HG02885 (cell line): ENCODE measurements at regions not wholly inside any gene's neighbourhood (a gene's known extent, or its start where the extent isn't known, plus 50 kb on each side); places are given as distances from the start of the nearest gene placed in this dataset.

ENCODE experiments used
- ATAC-seq: cut with Tn5 transposase; IDR thresholded peaks from one replicate; pipeline ENCODE4 v1.9.1; 2021; ENCODE audit warnings: mild to moderate bottlenecking; ENCODE audit not compliant: unreplicated experiment, poor library complexity

DNA sequence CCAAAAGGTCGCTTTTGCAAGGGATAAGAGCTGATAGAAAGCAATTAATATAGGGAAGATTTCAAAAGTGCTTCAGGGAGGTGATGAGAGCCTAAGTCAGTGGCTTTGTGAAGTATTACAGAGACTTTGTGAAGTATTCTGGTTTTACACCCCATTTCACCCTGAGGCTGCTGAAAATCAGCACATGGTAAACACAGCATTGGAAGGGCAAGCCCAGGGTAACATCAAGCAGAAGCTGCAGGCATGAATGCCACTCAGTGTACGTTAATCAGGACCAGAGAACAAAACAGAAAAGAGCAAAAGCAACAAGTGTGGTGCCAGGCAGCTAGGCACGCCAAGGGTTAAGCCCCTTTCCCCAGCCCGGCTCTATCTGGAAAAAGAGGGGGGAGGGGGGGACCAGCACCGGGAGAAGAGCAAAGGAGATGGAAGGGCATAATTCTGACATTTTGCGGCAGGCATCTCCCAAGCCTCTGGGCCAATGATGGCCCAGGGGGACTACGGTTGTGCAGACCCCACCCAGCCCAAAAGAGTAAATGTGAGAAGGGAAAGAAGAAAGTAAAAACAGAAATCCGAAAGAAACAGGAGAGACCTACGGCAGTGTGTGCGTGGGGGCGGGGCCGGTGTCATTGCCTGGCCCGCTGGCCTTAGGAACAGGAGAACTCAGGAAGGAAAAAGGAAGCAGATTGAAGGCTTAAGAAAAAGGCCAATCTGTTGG is 58.9 kb downstream of the DHRS2 start:
- ATAC-seq: no peak

DNA sequence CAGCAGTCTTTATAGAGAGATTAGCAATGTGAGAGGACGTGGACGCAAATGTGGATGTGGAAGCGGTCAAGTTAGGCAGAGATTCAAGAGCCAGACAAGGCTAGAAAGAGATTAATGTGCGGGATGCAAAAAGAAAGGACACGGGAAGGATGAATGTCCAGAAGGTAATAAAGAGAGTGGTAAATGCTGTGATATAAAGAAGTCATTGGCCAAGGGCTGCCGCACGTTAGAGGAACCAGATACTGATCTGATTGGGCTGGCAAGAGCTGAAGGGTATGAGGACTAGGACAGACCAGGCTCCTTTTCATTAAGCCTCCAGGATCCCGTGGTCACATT is 59.5 kb downstream of the DHRS2 start:
- ATAC-seq: no peak

DNA sequence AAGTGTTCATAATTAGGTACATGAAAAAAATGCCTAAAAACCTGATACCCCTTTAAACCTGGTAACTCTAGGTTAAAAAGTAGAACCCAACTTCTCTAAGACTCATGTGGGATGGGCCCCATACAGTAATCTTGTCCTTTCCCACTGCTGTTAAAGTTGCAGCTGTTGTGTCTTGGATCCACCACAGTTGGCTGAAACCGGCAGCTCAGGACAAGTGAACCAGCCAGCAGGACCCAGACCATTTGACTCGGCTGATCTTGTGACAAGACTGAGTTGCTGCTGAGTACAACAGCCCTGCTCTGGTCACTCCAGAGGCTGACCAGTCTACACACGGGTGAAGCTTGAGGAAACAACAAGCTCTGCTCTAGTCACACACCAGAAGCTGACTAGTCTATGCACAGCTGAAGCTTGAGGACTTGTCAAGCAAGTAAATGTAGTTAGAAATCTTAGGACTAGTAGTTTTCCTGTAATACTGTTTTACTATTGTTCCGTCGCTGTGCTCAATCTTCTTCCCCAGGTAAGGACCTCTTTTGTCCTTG is 60.6 kb downstream of the DHRS2 start:
- ATAC-seq: no peak

DNA sequence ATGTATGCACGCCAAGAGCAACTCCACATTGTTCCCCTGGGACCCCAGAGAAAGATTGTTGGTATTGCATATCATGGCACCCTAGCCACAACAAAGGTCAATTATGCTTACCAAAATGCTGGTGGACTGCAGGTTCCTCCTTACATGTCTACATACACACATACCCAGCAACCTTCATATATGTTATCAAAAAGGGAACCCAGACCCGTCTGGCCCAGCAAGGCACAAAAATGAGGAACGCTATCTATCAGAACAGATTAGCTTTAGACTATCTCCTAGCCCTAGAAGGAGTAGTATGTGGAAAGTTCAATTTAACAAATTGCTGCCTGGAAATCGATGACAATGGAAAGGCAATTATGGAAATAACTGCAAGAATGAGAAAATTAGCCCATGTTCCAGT is 61.5 kb downstream of the DHRS2 start:
- ATAC-seq: no peak

DNA sequence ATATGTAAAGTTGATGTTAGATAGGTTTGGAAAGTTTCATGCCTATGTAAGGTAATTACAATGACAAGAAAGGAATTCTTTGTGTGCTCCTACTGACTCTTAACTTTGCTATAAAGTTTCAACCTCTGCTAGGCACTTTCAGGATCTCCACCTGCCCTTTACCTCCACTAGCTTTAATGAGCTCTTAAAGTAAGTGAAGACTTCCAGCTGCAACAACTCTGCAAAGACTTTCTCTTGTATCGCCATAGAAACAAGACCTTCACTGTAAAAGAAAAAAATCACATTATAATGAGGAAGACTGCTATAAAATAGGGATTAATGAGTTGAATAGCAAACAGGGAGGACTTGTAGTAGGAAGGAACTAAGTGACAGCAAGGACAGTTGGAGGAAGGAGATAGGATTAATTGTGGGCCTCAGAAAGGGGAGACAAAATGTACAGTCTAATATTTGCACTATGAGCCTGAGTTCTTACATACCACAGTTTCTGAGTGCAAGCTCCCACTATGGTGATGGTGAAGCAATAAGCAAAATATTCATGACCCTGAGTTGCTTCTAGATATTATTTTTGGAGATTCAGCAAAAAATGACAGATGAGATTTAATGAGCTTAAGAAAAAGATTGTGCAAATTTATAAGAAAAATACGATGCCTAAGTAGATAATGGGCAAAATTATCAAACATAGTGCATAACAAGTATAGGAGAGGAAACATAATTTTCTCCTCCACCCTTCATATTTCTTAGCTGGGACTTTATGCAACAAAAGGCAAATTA is 66.7 kb downstream of the DHRS2 start:
- ATAC-seq: no peak

DNA sequence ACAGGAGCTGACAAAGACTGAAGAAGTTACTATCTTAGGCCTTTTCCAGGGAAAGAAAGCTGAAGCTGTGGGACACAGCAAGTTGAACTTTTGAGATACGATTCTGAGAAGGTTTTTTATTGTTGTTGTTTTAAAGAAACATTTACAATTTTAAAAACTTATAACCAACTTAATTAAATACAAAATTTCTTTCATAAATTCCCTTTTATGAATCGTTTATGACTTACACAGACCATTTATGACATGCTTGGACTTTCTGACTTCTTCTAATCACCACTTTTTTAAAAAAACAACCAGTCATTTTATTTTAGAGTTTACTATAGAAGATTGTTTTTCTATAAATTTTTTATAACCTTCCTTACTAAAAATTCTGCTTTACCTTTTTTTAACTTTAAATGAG is 68.7 kb downstream of the DHRS2 start:
- no peak for ATAC-seq

DNA sequence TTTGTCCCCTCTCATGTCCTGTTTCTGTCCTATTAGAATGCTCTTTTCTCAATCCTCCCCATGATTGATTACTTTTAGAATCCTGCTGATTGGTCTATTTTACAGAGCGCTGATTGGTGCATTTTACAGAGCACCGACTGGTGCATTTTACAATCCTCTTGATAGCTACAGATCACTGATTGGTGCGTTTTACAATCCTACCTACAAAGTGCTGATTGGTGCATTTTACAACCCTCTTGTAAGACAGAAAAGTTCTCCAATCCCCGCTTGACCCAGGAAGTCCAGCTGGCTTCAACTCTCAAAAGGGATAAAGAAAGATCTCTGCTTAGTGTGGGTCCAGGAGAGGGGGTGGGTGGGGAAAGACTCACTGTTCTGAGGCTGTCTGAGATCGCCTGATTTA is 71.3 kb downstream of the DHRS2 start:
- no peak for ATAC-seq

DNA sequence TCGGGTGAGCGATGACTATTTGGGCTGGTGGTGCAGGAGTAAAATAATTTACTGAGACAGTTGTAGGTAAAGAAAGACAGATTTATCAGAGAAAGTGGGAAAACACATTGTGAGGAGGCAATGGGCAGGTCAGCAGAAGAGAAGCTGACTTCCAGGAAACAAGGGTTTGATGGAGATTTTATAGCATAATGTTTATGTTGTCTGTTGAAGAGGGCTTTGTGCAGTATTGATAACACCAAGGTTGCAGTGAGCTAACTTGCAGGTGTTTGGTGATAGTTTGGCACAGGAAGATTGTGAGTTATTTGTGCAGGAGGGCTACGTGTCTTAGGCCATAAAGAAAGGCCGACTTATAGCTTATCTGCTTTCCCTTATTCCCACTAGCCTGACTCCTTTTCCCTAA is 72.2 kb downstream of the DHRS2 start:
- no peak for ATAC-seq

DNA sequence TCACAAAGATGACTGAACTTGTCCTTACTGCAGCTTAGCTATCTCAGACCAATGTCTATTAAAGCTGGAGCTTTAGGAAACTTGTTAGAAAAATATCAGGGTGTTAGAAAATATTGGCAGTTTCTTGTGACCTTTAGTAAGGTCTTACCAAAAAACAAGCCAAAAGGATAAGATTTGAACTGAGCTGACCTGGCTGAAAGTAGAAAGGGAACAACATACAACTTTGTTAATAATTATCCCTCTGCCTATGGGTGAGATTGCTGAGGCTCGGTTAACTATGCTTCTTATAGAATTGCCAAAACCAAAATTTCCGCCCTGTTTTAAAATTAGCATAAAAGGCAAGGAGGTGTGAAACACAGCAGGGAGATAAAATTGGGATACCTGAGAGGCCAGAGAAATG is 73.8 kb downstream of the DHRS2 start:
- ATAC-seq: no peak

DNA sequence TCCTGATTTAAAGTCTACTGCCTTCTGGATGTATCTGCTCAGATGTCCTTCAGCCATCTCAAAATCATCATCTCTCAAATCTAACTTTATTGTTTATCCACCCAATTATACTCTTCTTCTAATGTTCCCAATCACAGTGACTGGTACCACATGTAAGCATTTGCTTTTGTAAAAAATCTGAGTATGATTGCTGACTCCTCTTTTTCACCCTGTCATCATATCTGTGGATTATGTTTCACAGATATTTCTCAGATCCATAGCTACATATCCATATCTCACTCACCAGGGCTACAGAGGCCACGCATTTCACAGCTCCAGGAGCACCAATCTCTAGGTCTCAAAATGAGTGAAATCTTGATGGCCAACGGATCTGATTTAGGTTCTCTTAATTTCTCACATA is 76.1 kb downstream of the DHRS2 start:
- ATAC-seq: no peak

DNA sequence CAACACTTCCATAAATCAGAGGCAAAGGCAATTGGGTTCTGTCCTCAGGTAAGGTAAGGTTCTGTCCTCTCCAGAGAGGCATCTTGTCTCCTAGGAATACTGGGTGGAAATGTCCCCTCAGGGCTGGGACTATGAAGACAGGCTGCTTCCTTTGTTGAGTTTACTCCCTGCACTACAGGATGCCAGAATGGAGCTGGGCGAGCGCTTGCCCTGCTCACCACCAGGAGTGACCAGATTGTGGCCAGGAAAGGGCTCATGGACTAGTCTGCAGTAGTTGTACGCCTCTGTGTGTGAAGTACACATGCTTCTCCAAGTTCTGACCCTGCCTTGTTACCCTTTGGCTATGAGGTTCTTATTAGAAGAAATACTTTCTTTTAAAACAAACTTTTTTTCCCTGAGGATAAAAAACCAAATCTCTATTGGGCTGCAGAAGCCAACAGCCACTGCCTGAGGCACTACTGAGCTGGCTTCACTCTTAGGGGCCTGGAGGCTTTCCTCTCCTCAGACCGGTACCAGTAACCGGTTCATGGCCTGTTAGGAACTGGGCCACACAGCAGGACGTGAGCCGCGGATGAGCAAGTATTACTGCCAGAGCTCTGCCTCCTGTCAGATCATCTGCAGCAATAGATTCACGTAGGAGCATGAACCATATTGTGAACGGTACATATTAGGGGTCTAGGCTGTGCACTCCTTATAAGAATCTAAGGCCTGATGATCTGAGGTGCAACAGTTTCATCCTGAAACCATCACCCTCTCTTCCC is 83.2 kb downstream of the DHRS2 start:
- no peak for ATAC-seq

DNA sequence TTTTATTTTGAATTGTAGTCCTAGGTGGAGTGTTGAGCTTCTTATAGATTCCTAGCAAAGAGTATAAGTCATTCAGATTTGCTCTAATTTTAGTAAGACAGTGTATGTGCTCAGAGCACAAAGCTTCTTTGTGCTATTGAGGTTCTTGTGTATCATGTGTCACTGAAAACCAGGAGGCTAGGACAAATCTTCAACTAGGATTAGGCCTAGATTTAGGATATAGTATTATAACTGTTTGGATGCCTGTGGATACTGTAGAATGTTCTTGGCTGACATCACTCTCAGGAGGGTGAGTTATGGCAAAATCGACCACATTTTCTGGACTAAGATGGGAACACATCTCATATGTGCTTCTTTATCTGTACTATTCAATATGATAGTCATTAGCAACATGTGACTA is 86.5 kb downstream of the DHRS2 start:
- no peak for ATAC-seq

DNA sequence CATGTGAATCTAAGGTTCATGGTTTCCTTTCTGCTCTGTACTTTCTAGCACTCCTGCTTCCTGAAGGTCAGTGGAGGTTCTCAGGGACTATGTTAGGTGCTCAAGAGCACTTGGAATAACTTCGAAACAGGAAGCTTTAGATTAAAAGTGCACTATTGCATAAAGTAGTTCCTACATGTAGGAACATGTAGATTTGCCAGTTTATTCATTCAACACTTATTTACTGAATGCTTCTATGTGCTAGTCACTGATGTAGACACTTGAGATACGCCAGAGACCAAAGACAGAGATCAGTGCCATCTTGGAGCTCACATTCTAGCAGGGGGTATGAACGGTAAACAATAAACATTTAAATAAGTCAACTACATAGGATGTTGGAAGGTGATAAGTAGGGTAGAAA is 87.7 kb downstream of the DHRS2 start:
- no peak for ATAC-seq

DNA sequence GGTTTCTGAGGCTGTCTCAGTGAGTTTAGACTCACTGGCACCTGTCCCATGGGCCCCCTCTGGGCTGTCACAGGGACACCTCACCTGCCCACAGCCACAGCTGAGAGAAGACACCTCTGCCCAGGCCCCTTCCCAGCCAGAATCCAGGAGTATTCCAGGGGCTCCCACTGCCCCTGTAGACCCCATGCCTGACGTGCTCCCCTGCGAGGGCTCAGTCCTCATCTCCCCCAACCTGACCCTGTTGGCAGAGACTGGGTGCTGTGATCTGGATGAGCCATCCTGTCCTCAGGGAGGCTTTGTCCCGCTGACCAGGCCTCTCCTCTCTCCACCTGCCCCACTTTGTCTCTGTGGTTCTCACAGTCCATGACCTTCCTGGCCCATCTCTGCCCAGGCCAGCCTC is 89.4 kb downstream of the DHRS2 start:
- ATAC-seq: no peak

DNA sequence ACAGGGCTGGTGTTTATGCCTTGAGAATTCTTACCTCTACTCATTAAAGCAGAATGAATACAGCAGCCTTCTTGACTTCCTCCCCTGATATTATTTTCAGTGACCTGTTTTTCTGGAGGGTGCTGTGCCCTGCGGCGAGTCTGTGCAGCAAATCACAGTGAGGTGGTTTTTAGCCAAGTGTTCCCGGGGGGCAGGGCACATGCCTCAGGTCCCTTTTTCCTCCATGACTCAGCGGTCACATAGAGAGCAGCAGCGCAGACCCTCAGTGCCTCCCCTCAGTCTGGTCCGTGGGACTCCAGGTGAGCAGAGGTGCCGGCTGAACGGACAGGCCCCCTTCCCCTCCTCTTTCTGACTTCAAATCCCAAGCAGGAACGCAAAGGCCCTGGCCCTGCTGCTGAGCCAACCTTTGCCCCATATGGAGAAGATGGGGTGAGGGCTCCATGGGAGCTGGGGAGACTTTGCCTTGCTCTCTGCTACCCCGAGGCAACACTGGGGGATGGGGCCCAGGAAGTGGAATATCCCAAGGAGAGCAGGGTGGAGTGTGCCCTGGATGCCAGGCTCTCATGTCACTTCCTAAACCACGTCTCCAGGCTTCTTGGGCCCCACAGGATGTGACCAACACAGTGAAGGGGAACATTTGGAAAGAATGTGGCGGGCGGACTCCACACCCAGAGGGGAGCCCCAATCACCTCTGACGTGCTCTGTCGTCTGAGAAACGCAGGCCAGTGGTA is 90.0 kb downstream of the DHRS2 start:
- ATAC-seq: no peak

DNA sequence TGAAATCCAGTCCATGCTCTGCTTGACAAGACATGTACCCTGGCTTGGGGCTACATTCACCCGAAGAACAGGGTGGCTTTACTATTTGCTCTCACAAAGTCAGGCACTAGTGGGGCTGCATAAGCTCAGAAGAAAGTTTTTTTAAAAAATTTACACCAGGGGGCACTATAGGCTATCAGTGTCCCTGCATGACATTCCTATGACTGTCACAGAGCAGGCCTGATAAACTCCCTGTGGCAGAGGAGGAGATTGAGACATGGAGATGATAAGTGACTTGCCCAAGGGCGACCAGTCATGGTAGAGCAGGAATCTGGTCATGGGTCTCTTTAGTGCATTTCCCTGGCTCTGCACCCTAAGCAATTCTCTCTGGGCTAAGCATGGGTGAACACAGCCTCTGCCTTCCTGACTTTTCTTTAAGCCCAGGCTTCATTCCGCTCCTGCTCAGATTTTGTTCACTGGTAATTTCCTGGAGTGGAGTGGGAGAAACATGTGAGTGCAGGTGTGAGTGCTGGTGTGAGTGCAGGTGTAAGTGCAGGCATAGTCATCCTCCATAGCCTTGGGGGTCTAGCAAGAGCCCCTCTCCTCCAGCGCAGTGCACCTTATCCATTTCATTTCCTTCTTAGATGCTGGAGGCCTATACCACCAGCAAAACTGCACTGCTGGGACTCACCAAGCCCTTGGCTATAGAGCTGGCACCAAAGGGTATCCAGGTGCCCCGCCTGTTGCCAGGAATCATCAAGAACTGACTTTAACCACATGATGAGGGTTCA is 91.6 kb downstream of the DHRS2 start:
- ATAC-seq: no peak

DNA sequence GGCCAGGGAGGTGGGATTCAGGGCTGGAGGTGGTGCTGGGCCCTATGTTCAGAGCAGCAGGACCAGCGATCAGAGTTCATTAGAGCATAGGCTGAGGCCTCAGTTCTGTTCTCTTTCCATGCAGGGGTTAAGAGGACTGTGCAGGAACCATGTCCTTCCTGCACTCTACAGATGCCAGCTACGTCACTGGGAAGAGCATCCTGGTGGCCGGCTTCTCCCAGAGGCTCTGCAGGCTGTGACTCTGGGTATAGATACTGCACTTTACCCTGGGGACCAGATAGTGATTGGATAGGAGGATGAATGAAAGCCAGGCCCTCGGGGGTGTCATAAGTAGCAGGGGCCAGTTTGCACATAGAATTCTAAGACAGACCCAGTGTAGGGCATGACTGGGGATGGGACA is 92.6 kb downstream of the DHRS2 start:
- ATAC-seq: no peak

DNA sequence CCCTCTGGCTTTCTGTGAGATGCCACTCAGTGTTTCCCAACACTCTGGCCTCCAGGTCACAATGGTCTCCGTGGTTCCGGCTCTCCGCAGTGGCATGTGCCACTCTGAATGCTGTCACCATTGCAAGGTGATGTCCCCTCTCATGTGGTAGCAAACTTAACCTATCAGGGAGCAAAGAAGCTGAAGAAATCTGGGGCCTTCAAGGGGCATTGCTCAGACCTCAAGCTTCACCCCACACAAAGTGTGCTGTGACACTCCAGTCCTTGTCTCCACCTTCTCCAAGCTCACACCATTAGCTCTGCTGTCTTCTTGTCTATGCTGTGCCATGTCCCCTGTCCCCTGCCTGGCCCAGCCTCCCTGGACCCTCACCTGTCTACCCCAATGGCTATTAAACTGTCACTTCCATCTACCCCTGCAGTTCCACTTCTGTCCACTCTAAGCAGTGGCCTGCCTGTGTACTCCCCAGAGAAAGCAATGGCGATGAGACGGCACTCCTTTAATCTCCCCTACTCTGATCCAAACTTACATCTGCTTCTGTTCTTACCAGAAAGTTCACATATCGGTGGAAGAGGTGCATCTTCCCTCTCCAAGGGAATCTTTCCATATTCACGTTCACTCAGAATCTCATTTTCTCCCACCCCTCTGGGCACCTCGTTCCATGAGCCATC is 93.7 kb downstream of the DHRS2 start:
- no peak for ATAC-seq

DNA sequence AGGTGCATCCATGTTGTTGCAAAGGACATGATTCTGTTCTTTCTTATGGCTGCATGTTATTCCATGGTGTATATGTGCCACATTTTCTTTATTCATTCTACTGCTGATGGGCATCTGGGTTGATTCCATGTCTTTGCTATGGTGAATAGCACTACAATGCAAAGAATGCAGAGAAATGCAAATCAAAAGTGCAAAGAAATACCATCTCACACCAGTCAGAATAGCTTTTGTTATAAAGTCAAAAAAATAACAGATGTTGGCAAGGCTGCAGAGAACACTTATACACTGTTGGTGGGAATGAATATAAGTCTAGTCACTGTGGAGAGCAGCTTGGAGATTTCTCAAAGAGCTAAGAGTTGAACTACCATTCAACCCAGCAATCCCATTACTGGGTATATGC is 99.2 kb downstream of the DHRS2 start:
- no peak for ATAC-seq
